OCI-LY3 (cell line): ENCODE measurements at regions not wholly inside any gene's neighbourhood (a gene's known extent, or its start where the extent isn't known, plus 50 kb on each side); places are given as distances from the start of the nearest gene placed in this dataset.
"Not testable (repeated sequence)": the region's sequence is repeated elsewhere in the genome, so short reads cannot be mapped to it uniquely, and the experiment has no call there.

Experiments
- EZH2phosphoT487 ChIP-seq: fragments of 200-600 bp; shearing (Covaris generic); IDR thresholded peaks from 2 replicates; pipeline ENCODE4 v1.6.1; 2018; ENCODE audit warnings: antibody characterized with exemption, mixed run types, low read depth
- TF ChIP-seq, protein P1 (sequence below): fragments of 200-600, 300-600 bp; sonication (generic); IDR thresholded peaks from 2 replicates; pipeline ENCODE4 v1.5.1; 2014; ENCODE audit warnings: antibody characterized with exemption, low read length, low read depth

DNA sequence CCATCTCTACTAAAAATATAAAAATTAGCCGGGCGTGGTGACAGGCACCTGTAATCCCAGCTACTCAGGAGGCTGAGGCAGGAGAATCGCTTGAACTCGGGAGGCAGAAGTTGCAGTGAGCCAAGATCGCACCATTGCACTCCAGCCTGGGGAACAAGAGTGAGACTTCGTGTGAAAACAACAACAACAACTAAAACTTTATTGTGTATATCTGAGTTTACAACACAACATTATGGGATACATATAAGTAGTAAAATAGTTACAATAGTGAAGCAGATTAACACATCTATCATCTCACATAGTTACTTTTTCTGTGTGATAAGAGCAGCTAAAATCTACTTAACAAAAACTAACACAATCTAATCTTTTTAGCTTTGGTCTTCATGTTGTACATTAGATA is 132.4 kb upstream of the KLF6 start:
- TF ChIP-seq, protein P1, sequence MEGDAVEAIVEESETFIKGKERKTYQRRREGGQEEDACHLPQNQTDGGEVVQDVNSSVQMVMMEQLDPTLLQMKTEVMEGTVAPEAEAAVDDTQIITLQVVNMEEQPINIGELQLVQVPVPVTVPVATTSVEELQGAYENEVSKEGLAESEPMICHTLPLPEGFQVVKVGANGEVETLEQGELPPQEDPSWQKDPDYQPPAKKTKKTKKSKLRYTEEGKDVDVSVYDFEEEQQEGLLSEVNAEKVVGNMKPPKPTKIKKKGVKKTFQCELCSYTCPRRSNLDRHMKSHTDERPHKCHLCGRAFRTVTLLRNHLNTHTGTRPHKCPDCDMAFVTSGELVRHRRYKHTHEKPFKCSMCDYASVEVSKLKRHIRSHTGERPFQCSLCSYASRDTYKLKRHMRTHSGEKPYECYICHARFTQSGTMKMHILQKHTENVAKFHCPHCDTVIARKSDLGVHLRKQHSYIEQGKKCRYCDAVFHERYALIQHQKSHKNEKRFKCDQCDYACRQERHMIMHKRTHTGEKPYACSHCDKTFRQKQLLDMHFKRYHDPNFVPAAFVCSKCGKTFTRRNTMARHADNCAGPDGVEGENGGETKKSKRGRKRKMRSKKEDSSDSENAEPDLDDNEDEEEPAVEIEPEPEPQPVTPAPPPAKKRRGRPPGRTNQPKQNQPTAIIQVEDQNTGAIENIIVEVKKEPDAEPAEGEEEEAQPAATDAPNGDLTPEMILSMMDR: not testable (repeated sequence)
- not testable (repeated sequence) for TF ChIP-seq EZH2phosphoT487
